Vagina (tissue), 2 donors: ENCODE measurements at regions not wholly inside any gene's neighbourhood (a gene's known extent, or its start where the extent isn't known, plus 50 kb on each side); places are given as distances from the start of the nearest gene placed in this dataset.

Source experiments
- CTCF ChIP-seq, 3 experiments: fragments of 450-650 bp in 2 of 3; fragments of 200-600 bp in 1 of 3; sonication (generic) in 1 of 3; IDR thresholded peaks; one replicate each; pipeline ENCODE4 v1.5.1; 2017 to 2019; ENCODE audit warnings: antibody characterized with exemption in 3 of 3, mild to moderate bottlenecking in 2 of 3, moderate library complexity in 2 of 3
- POLR2A ChIP-seq, 2 donors: fragments of 450-650 bp; IDR thresholded peaks; one replicate each; pipeline ENCODE4 v1.6.1; 2017; ENCODE audit warnings: antibody characterized with exemption in 2 of 2, mild to moderate bottlenecking in 2 of 2, moderate library complexity in 2 of 2

- TF ChIP-seq CTCF (IDR thresholded peaks at IDR 0.05) (no peak), POLR2A (IDR thresholded peaks at IDR 0.05) (no peak)
Observed at GRCh38 chr6:170132011-170132521, 158.8 kb downstream of the DLL1 start.
